ENCODE measurements at regions not wholly inside any gene's neighbourhood (a gene's known extent, or its start where the extent isn't known, plus 50 kb on each side); places are given as distances from the start of the nearest gene placed in this dataset.

DNA sequence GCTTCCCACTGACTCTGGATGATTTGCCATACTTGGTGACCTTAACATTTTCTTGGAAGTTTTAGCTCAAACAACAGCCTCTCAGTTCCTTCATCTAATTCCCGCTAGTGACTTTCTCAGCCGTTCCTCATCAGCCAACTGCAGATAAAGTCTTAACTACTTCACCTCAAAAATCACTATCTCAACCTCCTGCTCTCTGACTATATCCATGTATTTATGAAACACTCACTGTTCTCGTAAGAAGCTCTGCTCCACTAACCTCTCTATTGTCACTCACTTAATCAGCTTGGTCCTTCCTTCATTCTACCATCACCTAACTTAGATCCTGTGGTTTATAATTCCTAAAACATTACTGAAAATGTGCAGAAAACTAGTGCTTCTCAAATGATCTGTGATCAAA lies 1551.6 kb downstream of the MRPL39 start:
- no peaks in the 10 kb centered on the region for H3K27me3 ChIP-seq
- no peak overlapping the region for H3K27ac ChIP-seq
- H3K4me3 ChIP-seq, result no peak overlapping the region
- H3K9me3 ChIP-seq, result no peaks in the 10 kb centered on the region
- no peaks in the 10 kb centered on the region for H3K4me1 ChIP-seq
- WGBS, 2 donors (ENCODE audit: low coverage in 1 of 2), result 53 to 64% methylated on average over 3 of the region's 3 CpGs
- H3K36me3 ChIP-seq, result no peaks in the 10 kb centered on the region
- no peak for TF ChIP-seq CTCF (IDR thresholded peaks at IDR 0.05)
- TF ChIP-seq POLR2A (IDR thresholded peaks at IDR 0.05), result no peak
- TF ChIP-seq EP300 (IDR thresholded peaks at IDR 0.05), result no peak
- no peak for TF ChIP-seq POLR2AphosphoS5 (IDR thresholded peaks at IDR 0.05)
- no peak for ATAC-seq

DNA sequence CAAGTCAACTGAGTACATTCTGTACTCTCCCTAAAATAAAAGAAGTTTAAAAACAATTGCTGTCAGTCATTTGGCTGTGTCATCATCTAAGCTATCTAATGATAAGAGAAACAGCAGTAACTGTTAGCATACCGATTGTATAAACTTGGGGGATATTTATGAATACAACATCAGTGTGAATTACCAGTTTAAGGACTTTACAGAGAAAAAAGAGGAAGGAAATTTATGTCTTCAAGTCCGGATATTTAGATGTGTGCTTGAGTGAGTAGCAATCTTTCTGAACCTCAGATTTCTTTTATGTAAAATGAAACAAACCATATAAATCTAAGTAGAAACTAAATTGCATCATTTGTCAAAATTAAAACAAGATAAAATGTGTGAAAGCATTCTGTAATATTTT lies 1557.0 kb downstream of the MRPL39 start:
- H3K36me3 ChIP-seq, result no peaks in the 10 kb centered on the region
- no peak for TF ChIP-seq EP300 (IDR thresholded peaks at IDR 0.05)
- TF ChIP-seq CTCF (IDR thresholded peaks at IDR 0.05), result no peak
- ATAC-seq, result no peak
- H3K4me1 ChIP-seq, result peaks cover 0 to 8% (median 0%) of the 10 kb centered on the region in 3 donors
- H3K27me3 ChIP-seq, result no peaks in the 10 kb centered on the region
- H3K4me3 ChIP-seq, result no peak overlapping the region
- WGBS, 2 donors (ENCODE audit: low coverage in 1 of 2), result 47 to 66% methylated on average over 2 of the region's 2 CpGs
- H3K27ac ChIP-seq, result no peak overlapping the region
- H3K9me3 ChIP-seq, result no peaks in the 10 kb centered on the region

- Histone ChIP-seq H3K27me3 (no peaks in the 10 kb centered on the region), H3K27ac (no peak overlapping the region), H3K9me3 (no peaks in the 10 kb centered on the region), H3K36me3 (no peaks in the 10 kb centered on the region), H3K4me1 (peaks cover 0 to 10% (median 0%) of the 10 kb centered on the region in 3 donors), H3K4me3 (no peak overlapping the region)
- ATAC-seq, result no peak
- TF ChIP-seq EP300 (IDR thresholded peaks at IDR 0.05), result no peak
- TF ChIP-seq CTCF (IDR thresholded peaks at IDR 0.05), result no peak
- no peak for TF ChIP-seq POLR2A (IDR thresholded peaks at IDR 0.05)
- no peak for TF ChIP-seq POLR2AphosphoS5 (IDR thresholded peaks at IDR 0.05)
- WGBS, 2 donors (ENCODE audit: low coverage in 1 of 2), result 69 to 74% methylated on average over 3 to 5 of the region's 6 CpGs
Observed at GRCh38 chr21:24046829-24047443, 1560.3 kb downstream of the MRPL39 start.

DNA sequence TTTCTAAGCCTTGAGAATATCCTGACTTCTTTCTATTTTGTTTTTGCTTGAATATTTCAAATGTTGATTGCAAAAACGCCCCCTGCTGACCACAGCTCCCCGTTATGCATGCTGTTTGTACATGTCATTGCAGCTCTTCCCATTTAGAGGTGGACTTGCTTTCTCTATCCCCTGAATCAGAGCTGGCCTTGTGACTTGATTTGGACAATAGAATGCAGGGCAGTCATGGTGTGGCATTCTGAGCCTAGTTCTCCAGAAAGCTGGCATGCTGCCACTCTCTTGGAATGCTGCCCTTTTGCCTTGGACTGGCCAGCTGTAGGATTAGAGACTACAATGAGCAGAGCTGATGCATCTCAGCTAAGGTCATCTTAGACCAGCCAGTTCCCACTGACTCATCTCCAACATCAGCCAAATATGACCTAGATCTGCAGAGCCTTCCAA lies 1561.5 kb downstream of the MRPL39 start:
- no peaks in the 10 kb centered on the region for H3K9me3 ChIP-seq
- no peaks in the 10 kb centered on the region for H3K27me3 ChIP-seq
- H3K27ac ChIP-seq, result no peak overlapping the region
- TF ChIP-seq EP300 (IDR thresholded peaks at IDR 0.05) (no peak), POLR2A (IDR thresholded peaks at IDR 0.05) (no peak), CTCF (IDR thresholded peaks at IDR 0.05) (peak in 1 of 4 experiments; percentile 47), POLR2AphosphoS5 (IDR thresholded peaks at IDR 0.05) (peak; percentile 35)
- H3K4me3 ChIP-seq, result no peak overlapping the region
- H3K4me1 ChIP-seq, result peaks cover 0 to 10% (median 0%) of the 10 kb centered on the region in 3 donors
- H3K36me3 ChIP-seq, result no peaks in the 10 kb centered on the region
- ATAC-seq, result peak; percentile 67
- WGBS, 2 donors (ENCODE audit: low coverage in 1 of 2), result 0 to 5% methylated on average over 2 of the region's 2 CpGs

DNA sequence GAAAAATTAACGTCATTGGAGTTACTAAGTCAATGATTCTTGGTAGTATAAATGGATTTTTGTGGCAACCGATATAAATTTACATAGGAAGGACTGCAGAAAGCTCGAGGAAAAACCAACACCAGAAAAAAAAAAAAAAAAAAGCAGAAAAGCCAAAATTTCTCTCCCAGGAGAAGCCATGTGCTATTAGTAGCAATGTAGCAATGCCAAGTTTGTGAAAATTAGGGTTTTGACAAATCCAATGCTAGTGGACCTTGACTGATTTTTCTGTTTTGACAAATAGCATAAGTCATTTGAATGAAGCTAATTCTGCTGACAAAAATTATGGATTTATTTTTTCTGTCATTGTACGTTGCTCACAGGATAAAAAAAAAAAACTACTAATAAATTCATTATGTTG lies 1561.9 kb downstream of the MRPL39 start:
- TF ChIP-seq POLR2A (IDR thresholded peaks at IDR 0.05), result no peak
- TF ChIP-seq CTCF (IDR thresholded peaks at IDR 0.05), result no peak
- TF ChIP-seq POLR2AphosphoS5 (IDR thresholded peaks at IDR 0.05), result no peak
- no peak for TF ChIP-seq EP300 (IDR thresholded peaks at IDR 0.05)
- Histone ChIP-seq H3K9me3 (no peaks in the 10 kb centered on the region), H3K27me3 (no peaks in the 10 kb centered on the region), H3K27ac (no peak overlapping the region), H3K36me3 (no peaks in the 10 kb centered on the region), H3K4me3 (no peak overlapping the region), H3K4me1 (peaks cover 0 to 10% (median 0%) of the 10 kb centered on the region in 3 donors)
- WGBS, 2 donors (ENCODE audit: low coverage in 1 of 2), result 12 to 33% methylated on average over 4 of the region's 4 CpGs
- ATAC-seq, result no peak
